ENCODE measurements at regions not wholly inside any gene's neighbourhood (a gene's known extent, or its start where the extent isn't known, plus 50 kb on each side); places are given as distances from the start of the nearest gene placed in this dataset.
"Not testable (repeated sequence)": the region's sequence is repeated elsewhere in the genome, so short reads cannot be mapped to it uniquely, and the experiment has no call there.

- DNase-seq = no peak
Measured at GRCh38 chr5:56410696-56411095, 177.6 kb upstream of the ANKRD55 start.

GRCh38 chr5:56409331-56410190, 176.4 kb upstream of the ANKRD55 start:
- DNase-seq = no peak

- DNase-seq = no peak
Measured at GRCh38 chr5:56406838-56407237, 173.7 kb upstream of the ANKRD55 start.

- no peak for DNase-seq
Measured at GRCh38 chr5:56406221-56406620, 173.1 kb upstream of the ANKRD55 start.

- no peak for DNase-seq
Measured at GRCh38 chr5:56405116-56405908, 172.2 kb upstream of the ANKRD55 start.

- DNase-seq = no peak
Measured at GRCh38 chr5:56402266-56403220, 169.4 kb upstream of the ANKRD55 start.

- DNase-seq = not testable (repeated sequence)
Measured at GRCh38 chr5:56397796-56398195, 164.7 kb upstream of the ANKRD55 start.

GRCh38 chr5:56396634-56397033, 163.5 kb upstream of the ANKRD55 start:
- DNase-seq = no peak

GRCh38 chr5:56389261-56389660, 156.1 kb upstream of the ANKRD55 start:
- DNase-seq = no peak

- DNase-seq = no peak
Measured at GRCh38 chr5:56388229-56388985, 155.3 kb upstream of the ANKRD55 start.

GRCh38 chr5:56386046-56386445, 152.9 kb upstream of the ANKRD55 start:
- no peak for DNase-seq

GRCh38 chr5:56384186-56384585, 151.1 kb upstream of the ANKRD55 start:
- no peak for DNase-seq

GRCh38 chr5:56383761-56384160, 150.6 kb upstream of the ANKRD55 start:
- no peak for DNase-seq

- no peak for DNase-seq
Measured at GRCh38 chr5:56382896-56383295, 149.8 kb upstream of the ANKRD55 start.

GRCh38 chr5:56377573-56377972, 144.4 kb upstream of the ANKRD55 start:
- DNase-seq = no peak

- DNase-seq = no peak
Measured at GRCh38 chr5:56376128-56376527, 143.0 kb upstream of the ANKRD55 start.

GRCh38 chr5:56375011-56375410, 141.9 kb upstream of the ANKRD55 start:
- DNase-seq = no peak

- not testable (repeated sequence) for DNase-seq
Measured at GRCh38 chr5:56372491-56372890, 139.4 kb upstream of the ANKRD55 start.

- no peak for DNase-seq
Measured at GRCh38 chr5:56369361-56369811, 136.3 kb upstream of the ANKRD55 start.

- DNase-seq = no peak
Measured at GRCh38 chr5:56367748-56368147, 134.6 kb upstream of the ANKRD55 start.

- no peak for DNase-seq
Measured at GRCh38 chr5:56366986-56367385, 133.9 kb upstream of the ANKRD55 start.

GRCh38 chr5:56361398-56361797, 128.3 kb upstream of the ANKRD55 start:
- no peak for DNase-seq

Measured in stimulated activated CD4-positive, alpha-beta T cell treated with anti-CD3 and anti-CD28 coated beads, Interleukin-4, amount 100 ng/mL, for 24 hours (primary cell).